Keratinocyte (primary cell): ENCODE measurements at regions not wholly inside any gene's neighbourhood (a gene's known extent, or its start where the extent isn't known, plus 50 kb on each side); places are given as distances from the start of the nearest gene placed in this dataset.

Experiments used
- EZH2 ChIP-seq: IDR thresholded peaks from one replicate; pipeline ENCODE4 v1.6.1; 2012; ENCODE audit warnings: inconsistent platforms, mild to moderate bottlenecking, low read length, moderate library complexity
- TF ChIP-seq, protein P1 (sequence below), 3 experiments: IDR thresholded peaks in 1 of 3; conservative IDR thresholded peaks in 1 of 3; optimal IDR thresholded peaks in 1 of 3; 2 replicates in 2 of 3; 3 replicates in 1 of 3; pipeline versions ENCODE3 to v1.5.1; 2011; ENCODE audit warnings: low read length in 3 of 3, mild to moderate bottlenecking in 3 of 3, moderate library complexity in 2 of 3, control low read depth in 1 of 3, inconsistent platforms in 1 of 3; ENCODE audit not compliant: insufficient read depth in 2 of 3; ENCODE audit errors: extremely low read depth in 1 of 3

DNA sequence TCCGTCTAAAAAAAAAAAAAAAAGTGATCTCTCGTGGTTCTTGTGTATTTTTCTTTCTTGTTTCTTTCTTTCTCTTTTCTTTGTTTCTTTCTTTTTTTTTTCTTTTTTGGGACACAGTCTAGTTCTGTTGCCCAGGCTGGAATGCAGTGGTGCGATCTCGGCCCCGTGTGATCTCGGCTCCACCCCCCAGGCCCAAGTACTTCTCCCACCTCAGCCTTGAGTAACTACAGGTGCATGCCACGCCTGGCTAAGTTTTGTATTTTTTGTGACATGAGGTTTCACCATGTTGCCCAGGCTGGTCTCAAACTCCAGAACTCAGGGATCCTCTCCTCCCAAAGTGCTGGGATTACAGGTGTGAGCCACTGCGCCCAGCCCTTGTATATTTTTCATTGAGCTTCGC is 91.4 kb downstream of the TMEM237 start:
- TF ChIP-seq, protein P1, sequence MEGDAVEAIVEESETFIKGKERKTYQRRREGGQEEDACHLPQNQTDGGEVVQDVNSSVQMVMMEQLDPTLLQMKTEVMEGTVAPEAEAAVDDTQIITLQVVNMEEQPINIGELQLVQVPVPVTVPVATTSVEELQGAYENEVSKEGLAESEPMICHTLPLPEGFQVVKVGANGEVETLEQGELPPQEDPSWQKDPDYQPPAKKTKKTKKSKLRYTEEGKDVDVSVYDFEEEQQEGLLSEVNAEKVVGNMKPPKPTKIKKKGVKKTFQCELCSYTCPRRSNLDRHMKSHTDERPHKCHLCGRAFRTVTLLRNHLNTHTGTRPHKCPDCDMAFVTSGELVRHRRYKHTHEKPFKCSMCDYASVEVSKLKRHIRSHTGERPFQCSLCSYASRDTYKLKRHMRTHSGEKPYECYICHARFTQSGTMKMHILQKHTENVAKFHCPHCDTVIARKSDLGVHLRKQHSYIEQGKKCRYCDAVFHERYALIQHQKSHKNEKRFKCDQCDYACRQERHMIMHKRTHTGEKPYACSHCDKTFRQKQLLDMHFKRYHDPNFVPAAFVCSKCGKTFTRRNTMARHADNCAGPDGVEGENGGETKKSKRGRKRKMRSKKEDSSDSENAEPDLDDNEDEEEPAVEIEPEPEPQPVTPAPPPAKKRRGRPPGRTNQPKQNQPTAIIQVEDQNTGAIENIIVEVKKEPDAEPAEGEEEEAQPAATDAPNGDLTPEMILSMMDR (optimal IDR thresholded peaks at IDR 0.05 in 1 of 3, IDR thresholded peaks at IDR 0.05 in 1 of 3, conservative IDR thresholded peaks at IDR 0.05 in 1 of 3; ENCODE audit: extremely low read depth in 1 of 3, insufficient read depth in 2 of 3, low read length in 3 of 3): no peak
- TF ChIP-seq EZH2: no peak
